GM21515 (cell line): ENCODE measurements at regions not wholly inside any gene's neighbourhood (a gene's known extent, or its start where the extent isn't known, plus 50 kb on each side); places are given as distances from the start of the nearest gene placed in this dataset.
"Not testable (repeated sequence)": the region's sequence is repeated elsewhere in the genome, so short reads cannot be mapped to it uniquely, and the experiment has no call there.

Experiments used
- ATAC-seq: cut with Tn5 transposase; IDR thresholded peaks from one replicate; pipeline ENCODE4 v1.9.1; 2021; ENCODE audit not compliant: unreplicated experiment

GRCh38 chr20:57093766-57094165 is 172.7 kb downstream of the BMP7 start:
- ATAC-seq, result no peak

- ATAC-seq, result no peak
These were observed 172.1 kb downstream of the BMP7 start for GRCh38 chr20:57094252-57094891.

GRCh38 chr20:57094991-57095390 is 171.4 kb downstream of the BMP7 start:
- no peak for ATAC-seq

- no peak for ATAC-seq
These were observed 171.0 kb downstream of the BMP7 start for GRCh38 chr20:57095426-57095825.

GRCh38 chr20:57097245-57097915 is 169.1 kb downstream of the BMP7 start:
- no peak for ATAC-seq

GRCh38 chr20:57102160-57102559 is 164.3 kb downstream of the BMP7 start:
- ATAC-seq, result no peak

- ATAC-seq, result no peak
These were observed 163.9 kb downstream of the BMP7 start for GRCh38 chr20:57102566-57102965.

- ATAC-seq, result no peak
These were observed 163.2 kb downstream of the BMP7 start for GRCh38 chr20:57103146-57103800.

- ATAC-seq, result no peak
These were observed 162.3 kb downstream of the BMP7 start for GRCh38 chr20:57104113-57104512.

GRCh38 chr20:57104651-57105204 is 161.7 kb downstream of the BMP7 start:
- no peak for ATAC-seq

- no peak for ATAC-seq
These were observed 160.3 kb downstream of the BMP7 start for GRCh38 chr20:57106030-57106682.

- no peak for ATAC-seq
These were observed 159.7 kb downstream of the BMP7 start for GRCh38 chr20:57106692-57107091.

- ATAC-seq, result no peak
These were observed 159.2 kb downstream of the BMP7 start for GRCh38 chr20:57107208-57107607.

GRCh38 chr20:57108218-57108617 is 158.2 kb downstream of the BMP7 start:
- no peak for ATAC-seq

- no peak for ATAC-seq
These were observed 157.5 kb downstream of the BMP7 start for GRCh38 chr20:57108742-57109570.

- no peak for ATAC-seq
These were observed 156.9 kb downstream of the BMP7 start for GRCh38 chr20:57109571-57109953.

- ATAC-seq, result not testable (repeated sequence)
These were observed 156.1 kb downstream of the BMP7 start for GRCh38 chr20:57110121-57111027.

GRCh38 chr20:57111028-57111373 is 155.4 kb downstream of the BMP7 start:
- ATAC-seq, result no peak

GRCh38 chr20:57112448-57112847 is 154.0 kb downstream of the BMP7 start:
- ATAC-seq, result no peak
